COLO668 (cell line): ENCODE measurements at regions not wholly inside any gene's neighbourhood (a gene's known extent, or its start where the extent isn't known, plus 50 kb on each side); places are given as distances from the start of the nearest gene placed in this dataset.

Experiments
- DNase-seq: peaks from one replicate; lab custom pipeline; 2025; ENCODE audit not compliant: unreplicated experiment; lab: John Stamatoyannopoulos, UW

DNA sequence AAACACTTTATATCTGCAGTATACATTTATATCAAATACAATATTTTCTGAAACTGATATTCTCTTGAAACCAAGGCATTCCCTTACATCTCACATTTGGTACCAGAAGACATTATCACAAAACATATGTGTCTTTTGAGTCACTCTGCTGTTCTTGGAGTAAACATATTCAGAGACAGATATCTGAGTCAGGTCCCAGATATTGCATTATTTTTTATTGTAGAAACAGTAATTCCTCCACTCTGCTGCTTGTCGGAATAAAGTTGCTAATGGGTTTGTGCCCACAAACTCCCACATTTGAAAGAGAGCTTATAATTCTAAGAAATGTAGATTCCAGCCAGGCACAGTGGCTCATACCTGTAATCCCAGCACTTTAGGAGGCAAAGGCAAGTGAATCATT is 261.1 kb upstream of the DAPK1 start:
- no peak for DNase-seq

DNA sequence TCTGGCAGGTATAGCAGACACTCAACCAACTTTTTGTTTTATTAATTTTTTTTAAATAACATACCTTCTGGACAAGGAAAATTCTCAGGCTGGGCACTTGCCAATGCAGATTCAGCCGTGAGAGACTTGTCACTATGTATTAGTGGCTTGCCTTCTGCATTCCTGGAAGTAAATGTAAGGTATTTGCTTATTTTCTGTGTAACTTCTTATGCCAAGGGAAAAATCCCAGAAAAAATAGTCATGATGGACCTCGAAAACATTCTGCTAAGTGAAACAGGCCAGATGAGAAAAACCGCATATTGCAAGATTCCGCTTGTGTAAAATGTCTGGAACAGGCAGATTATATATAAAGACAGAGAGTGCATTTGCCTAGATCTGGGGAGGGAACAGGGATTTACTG is 260.3 kb upstream of the DAPK1 start:
- DNase-seq, result no peak

DNA sequence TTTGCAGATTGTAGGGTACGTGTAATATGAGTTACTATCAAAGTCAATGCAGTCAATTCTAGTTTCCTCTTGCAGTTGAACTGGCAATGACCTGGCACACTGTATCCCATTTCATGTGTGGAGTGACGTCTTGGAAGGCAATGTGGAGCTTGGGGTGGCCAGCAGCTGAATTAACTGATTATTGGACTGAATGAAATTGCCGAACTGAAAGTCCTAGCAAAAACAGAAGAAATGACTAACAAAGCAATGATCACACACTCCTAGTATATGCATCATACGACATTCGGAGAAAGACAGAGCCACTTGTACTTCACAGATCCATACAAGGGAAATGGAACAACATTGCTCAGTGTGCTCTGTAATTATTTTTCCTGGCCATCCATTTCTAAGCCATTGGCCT is 259.1 kb upstream of the DAPK1 start:
- DNase-seq, result no peak

DNA sequence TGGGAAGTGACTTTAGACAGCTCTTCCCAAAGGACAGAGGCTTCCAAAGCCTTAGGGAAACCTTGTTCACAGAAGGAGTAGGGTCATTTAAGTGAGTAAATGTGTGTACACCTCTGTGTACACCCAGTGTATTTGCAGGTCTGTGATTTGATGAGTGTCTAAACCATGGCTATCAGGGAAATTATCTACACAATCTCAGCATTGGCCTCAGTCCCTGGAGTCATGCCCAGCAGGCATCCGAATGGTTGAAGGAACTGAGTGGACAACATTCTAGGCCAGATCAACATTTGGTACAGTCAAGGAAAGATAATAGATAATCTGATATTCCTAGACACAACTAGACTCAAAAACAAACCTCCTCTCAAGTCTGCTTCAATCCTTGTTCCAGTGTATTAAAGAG is 258.4 kb upstream of the DAPK1 start:
- no peak for DNase-seq

DNA sequence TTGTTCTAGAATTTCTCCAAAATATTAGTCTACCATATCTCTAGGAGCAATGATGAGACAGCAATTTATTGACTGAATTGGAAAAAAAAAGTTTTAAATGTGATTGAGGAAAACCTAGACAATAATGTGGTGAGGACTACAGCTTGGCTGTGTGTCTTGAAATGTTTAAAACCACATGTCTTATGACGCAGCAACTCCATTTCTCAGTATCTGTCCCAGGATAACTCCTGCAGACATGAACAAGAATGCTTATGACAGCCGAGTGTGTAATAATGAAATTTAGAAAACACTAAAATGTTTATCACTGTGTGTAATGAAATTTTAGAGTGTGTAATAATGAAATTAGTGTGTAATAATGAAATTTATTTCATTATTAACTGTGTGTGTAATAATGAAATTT is 254.1 kb upstream of the DAPK1 start:
- DNase-seq, result no peak

DNA sequence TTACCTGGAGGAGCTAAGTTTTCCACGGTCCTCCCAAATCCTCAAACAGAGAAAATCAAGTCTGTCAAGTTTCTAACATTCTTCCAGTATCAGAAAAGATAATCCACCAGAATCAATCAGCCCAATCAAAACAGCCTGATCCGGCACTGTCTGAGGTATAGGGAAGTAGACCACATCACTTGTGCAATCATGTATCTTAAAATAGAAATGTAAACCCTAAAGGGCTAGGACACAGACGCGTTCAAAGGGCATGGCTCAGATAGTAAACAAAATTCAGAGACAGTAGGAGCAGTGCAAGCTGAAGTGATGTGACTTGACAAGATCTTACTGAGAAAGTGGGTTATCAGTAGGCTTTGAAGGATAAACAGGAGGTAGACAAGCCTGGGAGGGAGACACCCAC is 252.4 kb upstream of the DAPK1 start:
- no peak for DNase-seq

DNA sequence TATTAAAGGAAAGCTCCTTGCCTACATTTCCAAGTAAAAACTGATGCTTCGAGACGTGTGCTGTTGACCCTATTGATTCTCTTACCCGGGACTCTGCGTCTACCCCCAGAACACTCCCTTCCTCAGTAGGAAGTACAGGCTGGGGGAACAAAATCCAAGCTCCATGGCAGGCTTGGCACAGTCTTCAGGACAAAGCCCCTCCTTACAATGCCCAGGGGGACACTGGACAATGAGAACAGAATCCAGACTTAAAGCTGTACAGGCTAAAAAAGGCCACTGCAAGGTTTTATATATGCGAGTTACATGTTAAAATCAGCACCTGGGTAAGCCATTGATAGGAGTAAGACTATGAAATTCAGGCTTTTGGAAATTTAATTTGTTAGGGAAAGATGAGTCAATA is 250.6 kb upstream of the DAPK1 start:
- no peak for DNase-seq

DNA sequence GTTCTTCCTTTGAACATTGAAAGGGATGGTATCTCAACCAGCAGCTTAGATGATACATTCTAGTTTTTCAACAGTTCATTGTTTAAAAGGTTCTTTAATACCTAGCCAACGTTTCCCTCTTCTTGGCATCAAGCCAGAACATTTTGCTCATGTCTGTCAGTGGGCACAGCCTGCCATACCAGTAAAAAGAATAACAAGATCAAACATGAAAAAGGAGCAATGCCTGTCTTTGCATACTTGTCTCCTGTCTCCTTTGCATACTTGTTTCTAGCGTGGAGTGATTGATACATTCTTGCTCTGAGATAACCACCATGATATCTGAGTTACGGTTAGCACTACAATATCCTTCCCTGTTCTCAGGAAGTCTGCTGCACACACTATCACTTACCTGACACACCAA is 248.6 kb upstream of the DAPK1 start:
- no peak for DNase-seq

DNA sequence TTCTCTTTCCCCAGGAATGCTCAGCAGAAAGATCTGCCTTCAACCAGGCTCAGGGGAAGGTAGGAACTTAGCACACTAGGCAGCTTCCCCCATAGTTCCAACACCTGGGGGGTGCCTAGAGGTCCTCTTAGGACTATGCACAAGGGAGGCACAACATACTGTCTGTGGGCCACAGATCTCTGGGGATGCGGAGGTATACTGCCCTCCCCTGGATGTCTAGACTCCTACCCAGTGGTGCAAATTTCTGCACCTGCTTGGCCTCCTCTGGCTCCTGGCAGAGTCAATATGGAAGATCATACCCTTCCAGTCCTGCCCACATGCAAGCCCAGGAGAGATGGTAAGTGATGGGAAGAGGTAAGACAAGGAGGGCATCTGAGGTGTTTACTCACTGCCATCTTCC is 247.5 kb upstream of the DAPK1 start:
- DNase-seq, result no peak

DNA sequence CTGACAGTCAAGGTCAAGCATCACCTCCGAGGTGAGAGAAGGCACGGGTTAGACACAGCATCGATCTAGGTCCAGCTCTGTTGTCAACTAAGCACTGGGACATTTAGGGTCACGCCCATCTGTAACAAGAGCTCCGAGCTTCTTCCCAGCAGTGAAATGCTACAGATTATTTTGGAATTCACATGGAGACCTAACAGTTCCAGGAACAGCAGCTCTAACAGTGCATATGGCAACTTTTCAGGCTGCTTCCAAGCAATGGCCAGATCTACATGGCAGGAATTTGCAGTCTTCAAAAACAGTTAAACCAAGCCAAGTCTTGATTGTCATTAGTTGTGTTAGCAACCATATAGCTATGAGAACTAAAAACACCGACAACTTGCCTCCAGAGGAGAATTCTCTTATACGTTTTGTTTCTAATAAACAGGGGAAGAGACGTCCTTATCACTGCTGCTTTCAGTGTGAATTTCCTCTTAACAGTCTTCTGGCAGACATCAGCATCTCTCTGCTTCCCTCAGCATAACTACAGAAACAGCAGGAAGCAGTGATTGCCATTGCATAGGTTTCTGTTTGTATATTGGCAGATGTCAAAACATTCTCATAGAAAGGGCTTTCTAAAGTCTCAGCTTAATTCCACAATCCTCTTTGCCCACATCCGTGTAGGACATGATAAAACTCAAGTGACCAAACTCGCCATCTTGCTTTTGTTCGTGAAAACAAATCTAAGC is 242.1 kb upstream of the DAPK1 start:
- DNase-seq, result no peak

DNA sequence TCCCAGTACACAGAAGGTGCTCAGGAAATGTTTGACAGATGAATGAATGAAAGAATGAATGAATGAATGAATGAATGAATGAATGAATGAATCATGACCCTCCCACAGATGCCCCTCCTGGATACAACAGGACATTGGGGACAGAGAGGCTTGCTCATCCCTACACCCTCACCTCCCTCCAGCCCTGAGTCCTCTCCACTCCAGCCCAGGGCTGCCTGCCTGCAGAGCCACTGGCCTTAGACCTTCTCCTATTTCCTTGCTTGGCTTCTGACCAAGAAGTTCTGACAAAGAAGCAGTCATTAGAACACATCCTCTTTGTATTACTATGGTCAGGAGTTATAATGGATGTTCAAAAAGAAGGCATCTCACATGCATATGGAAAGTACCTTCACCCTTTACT is 240.7 kb upstream of the DAPK1 start:
- DNase-seq, result no peak

DNA sequence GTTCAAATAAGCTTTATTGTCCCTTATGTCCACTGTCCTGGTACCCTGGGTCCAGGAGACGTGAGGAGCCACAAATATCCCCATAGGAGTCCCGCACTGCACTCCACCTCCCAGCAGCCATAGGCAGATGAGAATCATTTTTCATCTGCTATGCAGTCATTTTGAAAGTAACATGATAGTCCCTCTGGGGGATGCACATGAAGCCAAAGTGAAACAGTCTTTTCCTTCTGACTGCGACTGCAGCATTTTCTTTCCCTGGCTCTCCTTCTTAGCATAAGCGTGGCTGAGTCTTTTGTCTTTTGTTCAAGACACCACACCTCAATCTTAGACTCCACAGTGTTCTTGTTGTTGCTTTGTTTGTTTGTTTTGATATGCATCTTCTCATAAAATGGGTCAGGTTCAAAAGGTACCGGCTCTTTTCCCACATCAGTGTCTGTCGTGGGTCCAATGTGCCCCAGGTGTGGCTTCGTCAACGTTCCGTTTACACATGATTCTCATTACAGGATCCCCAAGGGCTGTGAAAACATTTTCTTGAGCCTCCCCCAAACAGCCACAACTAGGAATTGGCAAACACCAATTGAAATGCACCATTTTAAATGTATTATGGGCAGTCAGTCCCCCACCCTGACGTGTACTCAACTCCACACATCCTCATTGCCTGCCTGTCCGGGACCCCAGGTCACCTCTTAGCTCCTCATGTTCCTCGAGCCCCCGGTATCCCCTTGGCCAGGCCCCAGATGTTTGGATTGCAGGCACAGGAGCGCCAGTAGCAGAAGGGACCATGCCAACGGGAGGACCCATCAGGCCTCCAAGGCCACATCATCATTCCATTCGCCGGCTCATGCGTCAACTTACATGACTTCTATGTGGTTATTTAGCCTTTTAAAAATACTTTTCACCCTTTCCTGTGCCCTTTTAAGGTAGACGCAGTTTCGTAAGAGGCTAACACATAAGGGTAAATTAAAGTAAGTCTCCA is 237.8 kb upstream of the DAPK1 start:
- DNase-seq, result no peak

DNA sequence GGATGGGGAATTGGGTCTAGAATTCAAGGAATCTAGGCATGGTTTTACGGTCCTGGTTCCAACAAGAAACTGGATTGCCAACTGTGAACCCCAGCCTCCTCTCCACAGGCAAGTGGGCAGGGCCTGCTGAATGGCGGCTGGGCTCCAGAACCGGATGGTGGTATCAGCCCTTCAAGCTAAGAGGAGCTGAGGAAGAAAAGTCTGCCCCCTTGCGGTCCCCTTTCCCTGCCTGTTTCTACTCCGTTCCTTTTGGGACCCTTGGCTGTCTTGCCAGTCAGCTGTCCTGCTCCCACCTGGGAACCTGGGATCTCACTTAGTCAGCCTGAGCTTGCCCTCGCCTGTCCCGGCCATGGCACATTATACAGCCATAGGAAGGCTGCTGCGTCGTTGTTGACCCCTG is 234.4 kb upstream of the DAPK1 start:
- DNase-seq, result no peak

DNA sequence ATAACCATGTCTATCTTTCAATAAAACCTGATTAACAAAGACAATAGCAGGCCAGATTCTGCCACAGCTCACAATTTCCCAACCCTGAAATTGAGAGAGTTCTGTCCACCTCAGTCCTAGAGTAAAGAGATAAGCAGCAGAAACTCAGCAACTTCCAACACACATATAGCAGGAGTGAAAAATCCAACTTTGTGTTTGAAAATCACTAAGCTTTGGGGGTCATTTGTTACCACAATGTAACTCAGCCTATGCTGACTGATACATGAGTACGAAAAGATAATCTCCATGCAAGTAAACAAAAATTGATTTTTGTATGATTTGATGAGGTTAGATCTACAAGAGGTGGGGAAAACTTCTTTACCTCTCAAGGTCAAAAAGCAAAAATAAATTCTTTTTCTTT is 231.0 kb upstream of the DAPK1 start:
- DNase-seq, result no peak

DNA sequence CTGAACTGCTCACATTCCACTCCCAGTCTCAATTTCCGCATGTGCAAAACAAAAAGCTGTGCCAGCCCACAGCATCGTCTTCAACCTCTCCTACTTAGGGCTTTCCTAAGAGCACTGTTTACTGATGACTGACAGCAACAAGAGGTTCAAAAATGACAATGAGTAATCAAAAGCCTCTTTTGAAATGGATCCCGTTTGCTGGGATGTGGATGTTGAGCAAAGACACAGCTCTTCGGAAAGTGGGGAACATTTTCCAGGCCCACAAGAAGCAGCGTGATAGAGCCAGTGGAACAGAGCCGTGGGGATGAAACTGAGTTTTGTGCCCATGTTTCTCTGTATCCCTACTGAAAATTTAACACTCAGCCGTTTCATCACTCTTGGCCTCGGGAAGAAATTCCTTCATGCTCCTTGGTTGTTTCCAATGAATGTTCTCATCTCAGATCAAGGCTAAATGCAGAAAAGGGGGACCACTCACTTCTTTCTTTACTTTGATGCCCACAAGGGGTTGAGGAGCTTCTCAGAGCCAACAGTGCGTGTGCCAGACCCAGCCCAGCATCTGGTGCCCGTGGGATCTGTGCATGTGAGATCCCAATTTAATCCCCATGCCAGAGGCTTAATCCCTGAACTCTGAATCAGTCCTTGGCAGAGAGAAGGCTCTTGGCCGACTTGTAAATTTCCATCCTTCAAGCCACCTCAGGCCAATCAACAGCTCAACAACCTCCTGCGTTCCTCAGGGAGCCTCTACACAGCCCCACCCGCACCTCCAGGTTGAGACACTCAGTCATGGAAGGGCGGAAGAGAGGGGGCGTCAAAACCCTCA is 230.2 kb upstream of the DAPK1 start:
- DNase-seq, result no peak

DNA sequence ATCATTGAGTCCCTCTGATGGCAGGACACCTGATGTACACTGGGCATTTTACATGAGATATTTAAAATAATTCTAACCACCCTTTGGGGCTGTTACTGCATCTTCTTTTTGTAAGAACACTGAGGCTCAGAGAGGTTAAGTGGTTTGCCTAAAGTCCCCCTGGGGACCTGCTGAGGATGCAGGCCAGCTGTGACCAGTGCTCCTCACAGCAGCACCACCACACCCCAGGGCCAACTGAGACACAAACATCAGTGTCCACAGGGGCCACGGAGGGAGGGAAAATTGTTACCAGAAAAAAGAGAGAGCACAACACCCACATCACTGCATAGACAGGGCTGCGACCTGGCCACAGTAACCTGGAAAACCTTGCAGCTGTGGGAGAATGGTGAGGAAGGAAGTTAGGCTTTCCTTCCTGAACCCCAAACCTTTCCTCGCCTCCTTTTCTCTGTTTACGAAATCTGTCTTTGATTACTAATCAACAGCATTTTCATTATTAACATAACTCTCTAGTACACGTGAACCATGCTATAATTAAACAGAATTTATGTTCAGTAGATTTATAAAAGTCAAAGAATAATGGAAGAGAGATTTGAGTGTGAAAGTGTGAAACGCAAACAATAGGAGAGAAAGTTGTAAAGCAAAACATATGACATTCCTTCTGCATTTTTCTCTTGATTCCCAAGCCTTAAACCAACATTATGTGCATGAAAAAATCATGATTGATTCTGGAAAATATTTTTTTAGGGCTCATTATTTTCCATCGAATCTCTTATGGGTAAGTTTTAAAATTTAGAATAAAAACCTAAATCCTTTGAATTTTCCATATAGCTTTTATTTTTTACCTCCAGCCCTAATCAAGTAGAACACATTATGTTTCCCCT is 228.1 kb upstream of the DAPK1 start:
- DNase-seq, result no peak

DNA sequence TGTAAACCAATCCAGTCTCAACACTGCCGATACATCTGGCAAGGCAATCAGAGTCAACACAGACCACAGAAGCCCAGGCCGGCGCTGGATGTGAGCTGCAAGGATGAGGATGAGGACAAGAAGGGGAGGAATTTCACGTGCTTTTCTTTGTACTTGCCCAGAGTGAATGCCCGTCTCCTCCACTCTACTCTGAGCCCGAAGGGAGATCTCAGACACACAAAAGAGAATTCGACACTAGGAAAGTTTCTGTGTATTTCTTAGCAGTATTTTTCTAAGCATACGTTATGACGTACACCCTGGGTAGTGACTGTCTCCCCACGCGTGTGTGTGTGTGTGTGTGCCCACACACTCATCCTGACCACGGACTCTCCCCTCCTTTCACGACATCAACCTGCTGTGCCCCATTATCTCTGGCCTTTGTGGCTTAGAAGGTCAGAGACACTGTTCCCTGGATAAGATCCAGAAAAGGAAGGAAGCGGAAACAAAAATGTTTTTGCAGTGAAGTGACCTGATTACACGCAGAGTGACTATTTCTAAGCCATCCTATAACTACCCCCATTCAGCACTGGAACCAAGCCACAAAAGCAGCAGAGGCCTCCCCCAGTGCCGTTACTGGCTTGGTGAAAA is 227.3 kb upstream of the DAPK1 start:
- DNase-seq, result no peak

DNA sequence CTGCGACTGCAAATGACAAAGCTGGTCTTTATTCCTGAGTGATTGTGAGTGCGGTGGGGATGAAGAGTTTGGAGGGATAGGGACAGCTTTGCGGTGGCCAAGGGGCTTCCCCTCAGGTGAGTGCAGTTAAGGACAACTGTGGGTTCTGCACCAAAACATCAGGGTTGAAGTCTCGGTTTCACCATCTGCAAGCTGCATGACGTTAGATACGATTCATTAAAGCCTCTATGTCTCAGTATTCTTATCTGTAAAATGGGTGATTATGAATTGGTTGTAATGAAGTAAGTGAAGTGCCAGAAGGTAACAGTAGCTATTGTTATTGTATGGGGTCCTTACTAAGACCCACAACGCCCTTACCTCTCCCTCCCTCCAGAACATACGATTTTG is 226.8 kb upstream of the DAPK1 start:
- no peak for DNase-seq

DNA sequence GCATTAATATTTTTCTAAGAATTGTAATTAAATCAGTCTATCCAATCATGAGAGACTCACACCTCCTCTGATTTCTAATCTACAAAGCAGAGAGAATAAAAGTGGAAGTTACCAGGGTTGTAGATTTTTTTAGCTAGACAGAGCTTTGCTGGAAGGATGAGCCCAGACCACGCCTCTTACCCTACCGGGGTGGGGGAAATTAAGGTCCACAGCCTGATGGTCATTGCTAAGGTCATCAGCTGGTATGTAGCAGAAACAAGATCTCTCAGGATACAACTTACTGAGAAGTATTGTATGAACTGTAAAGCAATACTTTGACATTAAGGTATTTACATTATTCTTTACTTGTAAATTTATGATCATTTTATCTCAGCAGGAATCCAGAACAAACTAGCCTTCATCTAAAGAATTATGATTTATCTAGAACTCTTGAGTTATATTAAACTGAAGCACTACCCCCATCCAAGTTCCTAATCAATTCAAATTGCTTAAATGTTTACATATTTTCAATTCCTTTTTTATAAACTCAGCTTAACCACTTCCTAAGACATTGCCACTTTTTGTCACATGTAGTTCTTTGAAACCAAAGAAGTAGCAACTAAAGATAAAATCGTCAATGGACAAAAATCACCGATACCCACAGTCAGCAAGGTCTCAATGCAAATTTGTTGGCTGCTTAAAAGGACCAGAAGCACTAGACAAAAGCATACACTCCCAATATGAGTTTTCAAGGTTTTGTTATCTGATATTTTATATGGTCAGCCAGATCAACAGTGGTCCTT is 225.8 kb upstream of the DAPK1 start:
- no peak for DNase-seq
